Esophagus squamous epithelium (tissue), 5 donors: ENCODE measurements at regions not wholly inside any gene's neighbourhood (a gene's known extent, or its start where the extent isn't known, plus 50 kb on each side); places are given as distances from the start of the nearest gene placed in this dataset.
A peak's percentile ranks its signal among the peaks of the same experiment; 100 is the strongest.

Source experiments
- DNase-seq: peaks from one replicate; lab custom pipeline; 2025; lab: John Stamatoyannopoulos, UW
- H3K27ac ChIP-seq, 4 donors: fragments of 200-600 bp; sonication (generic); one replicate each; pipeline ENCODE4 v1.5.1; 2016 to 2019; ENCODE audit warnings: mild to moderate bottlenecking in 1 of 4
- H3K27me3 ChIP-seq, 4 donors: fragments of 200-600 bp; sonication (generic); 1 replicate in 3 of 4; 2 replicates in 1 of 4; pipeline versions ENCODE4 v1.5.1 to v1.6.0; 2017 to 2021; ENCODE audit warnings: antibody characterized with exemption in 1 of 4
- H3K36me3 ChIP-seq, 3 donors: fragments of 200-600 bp; sonication (generic); one replicate each; pipeline ENCODE4 v1.5.1; 2016 to 2019
- H3K4me1 ChIP-seq, 3 donors: fragments of 200-600 bp; sonication (generic); one replicate each; pipeline ENCODE4 v1.5.1; 2017 to 2019
- H3K4me3 ChIP-seq, 4 donors: fragments of 200-600 bp; sonication (generic); 1 replicate in 3 of 4; 2 replicates in 1 of 4; pipeline ENCODE4 v1.5.1; 2016 to 2019; ENCODE audit warnings: mild to moderate bottlenecking in 2 of 4, moderate library complexity in 1 of 4
- H3K9me3 ChIP-seq, 3 donors: fragments of 200-600 bp; sonication (generic); one replicate each; pipeline ENCODE4 v1.5.1; 2016 to 2019
- CTCF ChIP-seq, 6 experiments: fragments of 450-650 bp in 4 of 6; fragments of 200-600 bp in 2 of 6; sonication (generic) in 2 of 6; IDR thresholded peaks; one replicate each; pipeline ENCODE4 v1.5.1; 2016 to 2019; ENCODE audit warnings: antibody characterized with exemption in 6 of 6, mild to moderate bottlenecking in 4 of 6, moderate library complexity in 4 of 6
- POLR2A ChIP-seq, 4 donors: fragments of 450-650 bp; IDR thresholded peaks; one replicate each; pipeline ENCODE4 v1.6.1; 2017; ENCODE audit warnings: antibody characterized with exemption in 4 of 4, mild to moderate bottlenecking in 4 of 4, moderate library complexity in 3 of 4
- WGBS, 2 donors: methylation state at CpG; one replicate each; pipeline ENCODE4 v1.1.5; 2018; 5-methylcytosine and 5-hydroxymethylcytosine counted together
- intact Hi-C: fragments of 100-400 bp; cut with DNase I; formaldehyde crosslinking; loops from one replicate; pipeline ENCODE4 v1.15.0; 2022
- donor health status: DM: yes; HTN: yes; CAD: no.

GRCh38 chr22:36088292-36088691 is 59.7 kb upstream of the RBFOX2 start:
- H3K27ac ChIP-seq: peak overlapping the region in 2 of 4 donors; percentile 34 to 50
- no peak for DNase-seq
- TF ChIP-seq POLR2A (IDR thresholded peaks at IDR 0.05) (no peak), CTCF (IDR thresholded peaks at IDR 0.05) (peak in 1 of 6 experiments; percentile 3)

GRCh38 chr22:36087784-36088183 is 59.2 kb upstream of the RBFOX2 start:
- WGBS, 2 donors: 67 to 69% methylated on average over 3 to 5 of the region's 5 CpGs
- TF ChIP-seq CTCF (IDR thresholded peaks at IDR 0.05): no peak
- no peak for TF ChIP-seq POLR2A (IDR thresholded peaks at IDR 0.05)
- Histone ChIP-seq H3K27ac (peak overlapping the region in 2 of 4 donors; percentile 34 to 50), H3K36me3 (no peaks in the 10 kb centered on the region), H3K4me3 (no peak overlapping the region), H3K27me3 (no peaks in the 10 kb centered on the region), H3K4me1 (peaks cover 0 to 8% (median 0%) of the 10 kb centered on the region in 3 donors), H3K9me3 (no peaks in the 10 kb centered on the region)
- intact Hi-C loops: no loop called here
- no peak for DNase-seq

More at GRCh38 chr22:36088292-36088691, 59.7 kb upstream of the RBFOX2 start:
- no peaks in the 10 kb centered on the region for H3K9me3 ChIP-seq
- no peak overlapping the region for H3K4me3 ChIP-seq
- H3K4me1 ChIP-seq: peaks cover 0 to 8% (median 0%) of the 10 kb centered on the region in 3 donors
- intact Hi-C loops: no loop called here
- WGBS, 2 donors: 55 to 68% methylated on average over 4 to 6 of the region's 6 CpGs
- no peaks in the 10 kb centered on the region for H3K27me3 ChIP-seq
- no peaks in the 10 kb centered on the region for H3K36me3 ChIP-seq

GRCh38 chr22:36086629-36087254 is 58.1 kb upstream of the RBFOX2 start:
- no peaks in the 10 kb centered on the region for H3K36me3 ChIP-seq
- intact Hi-C loops: no loop called here
- H3K27me3 ChIP-seq: no peaks in the 10 kb centered on the region
- 99 to 100% methylated on average over 2 to 7 of the region's 13 CpGs for WGBS, 2 donors
- no peak for DNase-seq
- no peak for TF ChIP-seq POLR2A (IDR thresholded peaks at IDR 0.05)
- no peak for TF ChIP-seq CTCF (IDR thresholded peaks at IDR 0.05)
- H3K27ac ChIP-seq: no peak overlapping the region
- peaks cover 0 to 8% (median 0%) of the 10 kb centered on the region in 3 donors for H3K4me1 ChIP-seq
- H3K4me3 ChIP-seq: no peak overlapping the region
- no peaks in the 10 kb centered on the region for H3K9me3 ChIP-seq

- Histone ChIP-seq H3K9me3 (no peaks in the 10 kb centered on the region), H3K4me3 (no peak overlapping the region), H3K27me3 (no peaks in the 10 kb centered on the region), H3K36me3 (no peaks in the 10 kb centered on the region), H3K27ac (no peak overlapping the region), H3K4me1 (peaks cover 0 to 8% (median 0%) of the 10 kb centered on the region in 3 donors)
- WGBS, 2 donors: 62 to 81% methylated on average over 2 to 4 of the region's 6 CpGs
- DNase-seq: no peak
- TF ChIP-seq POLR2A (IDR thresholded peaks at IDR 0.05) (no peak), CTCF (IDR thresholded peaks at IDR 0.05) (no peak)
- intact Hi-C loops: no loop called here
Measured at GRCh38 chr22:36086170-36086490, 57.5 kb upstream of the RBFOX2 start.

DNA sequence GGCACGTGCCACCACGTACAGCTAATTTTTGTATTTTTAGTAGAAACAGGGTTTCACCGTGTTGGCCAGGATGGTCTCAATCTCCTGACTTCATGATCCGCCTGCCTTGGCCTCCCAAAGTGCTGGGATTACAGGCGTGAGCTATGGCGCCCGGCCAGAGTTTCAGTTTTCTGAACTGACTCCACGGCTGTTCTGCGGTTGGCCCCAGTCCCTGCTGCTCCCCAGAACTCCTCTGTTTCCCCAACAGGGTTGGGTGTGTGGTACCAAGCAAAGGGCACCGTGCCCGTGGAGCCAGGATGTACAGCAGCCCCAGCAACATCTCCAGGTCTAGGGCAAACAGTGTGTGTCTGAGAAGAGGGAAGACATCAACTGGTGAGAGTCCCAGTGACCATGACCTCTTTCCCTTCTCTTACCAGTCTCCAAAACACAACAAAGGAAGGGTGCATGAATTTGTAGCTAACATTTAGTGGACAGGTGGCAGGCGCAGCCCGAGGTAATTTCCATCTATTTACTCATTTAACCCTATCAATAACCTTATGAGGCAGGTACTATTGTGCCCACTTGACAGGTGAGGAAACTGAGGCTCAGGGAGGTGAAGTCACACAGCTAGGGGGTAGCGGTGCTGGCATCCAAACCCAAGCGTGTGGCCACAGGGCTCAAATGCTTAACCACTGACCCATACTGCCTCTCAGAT is 57.0 kb upstream of the RBFOX2 start:
- intact Hi-C loops: no loop called here
- no peak for DNase-seq
- TF ChIP-seq CTCF (IDR thresholded peaks at IDR 0.05) (no peak), POLR2A (IDR thresholded peaks at IDR 0.05) (no peak)
- H3K4me3 ChIP-seq: no peak overlapping the region
- peaks cover 0 to 8% (median 0%) of the 10 kb centered on the region in 3 donors for H3K4me1 ChIP-seq
- H3K9me3 ChIP-seq: no peaks in the 10 kb centered on the region
- H3K27ac ChIP-seq: no peak overlapping the region
- WGBS, 2 donors: 81 to 97% methylated on average over 6 to 8 of the region's 15 CpGs
- no peaks in the 10 kb centered on the region for H3K27me3 ChIP-seq
- H3K36me3 ChIP-seq: no peaks in the 10 kb centered on the region
